ENCODE measurements at regions not wholly inside any gene's neighbourhood (a gene's known extent, or its start where the extent isn't known, plus 50 kb on each side); places are given as distances from the start of the nearest gene placed in this dataset.

DNA sequence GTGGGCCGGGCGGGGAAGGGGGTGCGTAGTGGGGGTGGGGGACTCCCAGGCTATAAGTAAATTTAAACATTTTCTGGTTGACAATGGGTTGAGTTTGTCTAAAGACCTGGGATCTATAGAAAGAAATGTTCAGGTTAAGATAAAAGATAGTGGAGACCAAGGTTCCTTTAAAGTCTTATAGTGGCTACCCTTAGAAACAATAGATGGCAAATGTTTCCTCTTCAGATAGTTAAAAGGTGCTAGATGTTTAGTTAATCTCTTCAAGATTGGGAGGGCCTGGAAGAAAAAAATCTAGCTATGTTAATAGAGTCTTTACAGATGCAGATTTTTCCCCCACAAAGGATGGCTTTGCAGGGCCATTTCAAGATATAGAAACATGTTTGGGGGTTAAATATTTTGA lies 446.4 kb upstream of the FKBP1C start:
- no peak for DNase-seq (ENCODE audit: low read depth)
- no peak overlapping the region for H3K4me3 ChIP-seq (ENCODE audit: low read depth, low read length)
- TF ChIP-seq, protein P1, sequence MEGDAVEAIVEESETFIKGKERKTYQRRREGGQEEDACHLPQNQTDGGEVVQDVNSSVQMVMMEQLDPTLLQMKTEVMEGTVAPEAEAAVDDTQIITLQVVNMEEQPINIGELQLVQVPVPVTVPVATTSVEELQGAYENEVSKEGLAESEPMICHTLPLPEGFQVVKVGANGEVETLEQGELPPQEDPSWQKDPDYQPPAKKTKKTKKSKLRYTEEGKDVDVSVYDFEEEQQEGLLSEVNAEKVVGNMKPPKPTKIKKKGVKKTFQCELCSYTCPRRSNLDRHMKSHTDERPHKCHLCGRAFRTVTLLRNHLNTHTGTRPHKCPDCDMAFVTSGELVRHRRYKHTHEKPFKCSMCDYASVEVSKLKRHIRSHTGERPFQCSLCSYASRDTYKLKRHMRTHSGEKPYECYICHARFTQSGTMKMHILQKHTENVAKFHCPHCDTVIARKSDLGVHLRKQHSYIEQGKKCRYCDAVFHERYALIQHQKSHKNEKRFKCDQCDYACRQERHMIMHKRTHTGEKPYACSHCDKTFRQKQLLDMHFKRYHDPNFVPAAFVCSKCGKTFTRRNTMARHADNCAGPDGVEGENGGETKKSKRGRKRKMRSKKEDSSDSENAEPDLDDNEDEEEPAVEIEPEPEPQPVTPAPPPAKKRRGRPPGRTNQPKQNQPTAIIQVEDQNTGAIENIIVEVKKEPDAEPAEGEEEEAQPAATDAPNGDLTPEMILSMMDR (IDR thresholded peaks at IDR 0.05; ENCODE audit: insufficient read depth, low read depth, low read length, missing control alignments) = no peak

DNA sequence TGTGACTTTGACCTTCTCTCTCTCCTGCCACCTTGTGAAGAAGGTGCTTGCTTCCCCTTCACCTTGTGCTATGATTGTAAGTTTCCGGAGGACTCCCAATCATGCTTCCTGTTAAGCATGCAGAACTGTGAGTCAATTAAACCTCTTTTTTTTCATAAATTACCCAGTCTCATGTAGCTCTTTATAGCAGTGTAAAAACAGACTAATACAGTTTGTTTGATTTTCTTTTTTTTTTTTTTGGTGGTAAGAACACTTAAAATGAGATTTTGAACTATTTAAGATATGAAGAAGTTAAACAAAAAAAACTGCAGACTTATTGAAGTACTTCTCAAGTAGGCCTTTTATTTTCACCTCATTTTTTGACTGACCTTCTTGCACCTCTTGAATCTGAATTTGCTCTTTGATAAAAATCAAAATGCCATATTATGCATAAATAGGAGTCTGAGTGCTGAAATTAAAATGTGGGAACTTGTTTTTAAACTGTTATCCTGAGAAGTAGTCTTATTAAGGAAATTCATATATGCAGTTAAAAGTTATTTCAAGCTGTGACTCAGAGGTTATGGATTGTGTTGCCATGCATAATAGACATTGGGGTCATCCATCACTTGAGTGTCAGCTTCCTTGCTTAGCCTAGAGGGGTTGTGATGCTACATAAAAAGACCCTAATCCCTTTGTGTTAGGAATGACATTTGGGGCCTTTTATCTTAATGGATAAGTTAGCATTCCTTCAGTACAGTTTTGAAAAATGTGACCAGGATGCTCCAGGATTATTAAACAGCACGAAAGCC lies 447.9 kb upstream of the FKBP1C start:
- no peak for DNase-seq (ENCODE audit: low read depth)
- no peak overlapping the region for H3K4me3 ChIP-seq (ENCODE audit: low read depth, low read length)
- TF ChIP-seq, protein P1 (IDR thresholded peaks at IDR 0.05; ENCODE audit: insufficient read depth, low read depth, low read length, missing control alignments) = no peak

DNA sequence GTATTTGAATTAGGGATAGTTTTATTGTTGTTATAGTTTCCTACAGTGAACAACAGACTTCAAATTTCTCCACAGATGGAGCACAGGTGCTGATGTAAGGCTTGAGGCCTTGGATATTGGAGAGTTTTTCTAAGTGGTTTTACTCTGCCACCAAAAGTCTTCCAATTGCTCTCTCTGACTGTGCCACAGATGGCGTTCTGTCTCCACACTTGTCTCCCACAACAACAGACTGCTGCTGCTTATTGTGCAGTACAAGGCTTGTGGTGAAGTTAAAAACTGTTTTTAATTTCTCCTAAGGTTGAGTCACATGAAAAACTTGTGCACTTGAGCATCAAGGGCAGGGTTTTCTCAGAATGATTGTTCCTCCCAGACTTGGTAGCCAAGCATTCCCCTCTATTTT lies 460.9 kb upstream of the KHDRBS2 start:
- DNase-seq (ENCODE audit: low read depth) = no peak
- TF ChIP-seq, protein P1 (IDR thresholded peaks at IDR 0.05; ENCODE audit: insufficient read depth, low read depth, low read length, missing control alignments) = no peak
- no peak overlapping the region for H3K4me3 ChIP-seq (ENCODE audit: low read depth, low read length)

DNA sequence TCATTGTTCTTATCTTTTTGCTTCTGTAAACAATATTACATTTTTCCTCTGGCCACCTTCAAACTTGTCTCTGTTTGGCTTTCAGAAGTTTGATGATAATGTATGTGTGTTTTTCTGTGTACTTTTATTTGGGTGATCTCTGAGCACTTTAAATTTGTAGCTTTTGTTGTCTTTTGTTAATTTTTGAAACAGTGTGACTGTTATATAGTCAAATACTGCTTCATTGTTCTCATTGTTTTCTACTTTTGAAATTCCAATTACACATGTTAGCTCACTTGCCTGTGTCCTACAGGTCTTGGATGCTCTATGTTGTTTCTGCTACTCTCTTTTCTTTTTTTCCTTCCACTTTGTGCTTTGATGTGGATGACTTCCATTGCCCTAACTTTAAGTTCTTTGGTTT lies 460.1 kb upstream of the KHDRBS2 start:
- DNase-seq (ENCODE audit: low read depth) = no peak

DNA sequence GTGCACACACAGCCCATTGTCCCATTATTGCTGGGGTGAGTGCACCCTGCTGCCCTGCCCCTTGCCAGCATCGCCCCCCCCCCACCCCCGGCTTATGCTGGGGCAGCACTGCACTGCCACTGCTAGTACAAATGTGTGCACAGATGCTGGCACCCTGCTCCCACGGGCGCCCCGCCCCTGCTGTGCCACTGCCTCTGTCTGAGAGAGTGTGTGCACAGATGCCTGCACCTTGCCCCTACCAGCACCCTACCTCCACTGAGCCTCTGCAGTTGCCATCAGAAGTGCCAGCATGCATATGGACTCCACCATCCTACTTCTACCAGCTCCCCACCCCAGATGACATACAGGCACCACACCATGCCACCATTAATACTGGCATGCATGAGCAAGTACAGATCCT lies 454.6 kb upstream of the KHDRBS2 start:
- H3K4me3 ChIP-seq (ENCODE audit: low read depth, low read length) = no peak overlapping the region
- TF ChIP-seq, protein P1 (IDR thresholded peaks at IDR 0.05; ENCODE audit: insufficient read depth, low read depth, low read length, missing control alignments) = no peak
- no peak for DNase-seq (ENCODE audit: low read depth)

More for the DNA sequence above, 460.1 kb upstream of the KHDRBS2 start:
- TF ChIP-seq, protein P1 (IDR thresholded peaks at IDR 0.05; ENCODE audit: insufficient read depth, low read depth, low read length, missing control alignments) = no peak
- no peak overlapping the region for H3K4me3 ChIP-seq (ENCODE audit: low read depth, low read length)

DNA sequence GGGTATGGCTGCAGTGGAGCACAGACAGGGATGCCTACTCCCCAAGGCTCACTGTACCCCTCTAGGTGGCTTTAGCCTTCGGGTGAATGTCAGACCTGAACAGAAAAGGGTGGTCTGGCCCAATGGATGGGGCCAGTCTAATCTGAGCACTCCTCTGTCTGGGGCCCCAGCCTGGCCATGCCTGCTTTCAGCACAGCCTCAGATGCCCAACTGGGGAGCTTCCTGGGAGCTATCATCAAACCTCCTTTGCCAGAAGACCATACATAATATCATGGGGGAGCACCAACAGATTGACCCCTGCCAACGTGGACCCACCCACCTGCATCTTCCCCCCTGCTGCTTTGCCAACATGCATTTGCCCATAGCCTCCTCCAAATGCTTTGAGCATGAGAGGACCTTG lies 454.1 kb upstream of the KHDRBS2 start:
- no peak overlapping the region for H3K4me3 ChIP-seq (ENCODE audit: low read depth, low read length)
- TF ChIP-seq, protein P1 (IDR thresholded peaks at IDR 0.05; ENCODE audit: insufficient read depth, low read depth, low read length, missing control alignments) = no peak
- no peak for DNase-seq (ENCODE audit: low read depth)

DNA sequence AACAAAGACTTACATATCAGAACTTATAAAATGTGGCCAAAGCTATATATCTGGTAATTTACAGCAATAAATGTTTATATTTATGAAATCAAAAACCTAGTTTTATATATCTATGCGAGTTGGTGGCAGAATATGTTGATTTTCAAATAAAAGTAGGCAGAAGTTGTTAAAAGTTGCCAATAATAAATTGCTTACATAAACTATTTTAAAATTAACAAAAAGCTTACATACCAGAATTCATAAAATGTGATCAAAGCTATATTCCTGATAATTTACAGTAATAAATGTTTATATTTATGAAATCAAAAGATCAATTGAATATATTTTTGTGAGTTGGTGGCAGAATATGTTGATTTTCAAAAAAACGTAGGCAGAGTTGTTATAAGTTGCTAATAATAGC lies 451.8 kb upstream of the KHDRBS2 start:
- DNase-seq (ENCODE audit: low read depth) = no peak
- H3K4me3 ChIP-seq (ENCODE audit: low read depth, low read length) = no peak overlapping the region
- TF ChIP-seq, protein P1 (IDR thresholded peaks at IDR 0.05; ENCODE audit: insufficient read depth, low read depth, low read length, missing control alignments) = no peak
